HAP-1 (cell line): ENCODE measurements at regions not wholly inside any gene's neighbourhood (a gene's known extent, or its start where the extent isn't known, plus 50 kb on each side); places are given as distances from the start of the nearest gene placed in this dataset.
"Not testable (repeated sequence)": the region's sequence is repeated elsewhere in the genome, so short reads cannot be mapped to it uniquely, and the experiment has no call there.

Experiments used
- DNase-seq, 2 experiments: peaks; one replicate each; pipeline ENCODE4 v3.0.0-alpha.2; 2016 to 2020; ENCODE audit warnings: low spot score in 2 of 2
- H3K27me3 ChIP-seq: fragments of 250-450 bp; sonication (Bioruptor Pico); 2 replicates; pipeline ENCODE4 v1.5.1; 2020; ENCODE audit warnings: low read depth, mild to moderate bottlenecking, moderate library complexity
- H3K36me3 ChIP-seq: fragments of 250-450 bp; sonication (Bioruptor Pico); replicated peaks from 2 replicates; pipeline ENCODE4 v1.5.1; 2020; ENCODE audit warnings: mild to moderate bottlenecking
- H3K4me1 ChIP-seq: fragments of 250-450 bp; sonication (Bioruptor Pico); 2 replicates; pipeline ENCODE4 v1.5.1; 2020; ENCODE audit warnings: mild to moderate bottlenecking
- H3K4me3 ChIP-seq: fragments of 250-450 bp; sonication (Bioruptor Pico); 2 replicates; pipeline ENCODE4 v1.5.1; 2020; ENCODE audit warnings: mild to moderate bottlenecking, moderate library complexity
- H3K9me3 ChIP-seq: fragments of 250-450 bp; sonication (Bioruptor Pico); 2 replicates; pipeline ENCODE4 v1.5.1; 2020; ENCODE audit warnings: mild to moderate bottlenecking, moderate library complexity
- in situ Hi-C: fragments of 300-500 bp; cut with MboI; formaldehyde crosslinking; loops from 3 replicates; pipeline ENCODE4 v1.14.3; 2020; ENCODE audit warnings: low sequenced_read_pairs, inconsistent platforms, mixed read lengths

GRCh38 chr9:115443890-115444289 is 325.9 kb upstream of the TNC start:
- no peak for DNase-seq
- Histone ChIP-seq H3K36me3 (no peaks in the 10 kb centered on the region), H3K4me1 (no peaks in the 10 kb centered on the region), H3K4me3 (no peak overlapping the region), H3K27me3 (no peaks in the 10 kb centered on the region), H3K9me3 (no peaks in the 10 kb centered on the region)
- in situ Hi-C loops, result no loop called here

DNA sequence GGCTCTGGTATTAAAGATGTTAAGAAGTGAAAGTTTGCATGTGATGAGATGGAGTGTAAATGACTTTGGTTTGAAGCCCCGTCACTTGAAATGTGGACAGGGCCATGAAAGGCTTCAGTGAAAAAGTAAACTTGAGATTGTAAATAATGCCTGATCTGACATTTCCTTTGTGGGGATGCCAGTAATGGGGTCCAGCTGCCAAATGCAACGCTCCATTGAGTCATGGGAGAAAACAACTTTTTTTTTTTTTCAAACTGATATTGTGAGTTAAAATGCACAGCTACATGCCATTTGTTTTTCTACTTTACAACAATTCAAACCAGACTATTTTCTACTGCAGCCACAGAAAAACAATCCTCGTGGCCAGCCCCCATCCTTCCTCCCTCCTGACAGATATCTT is 327.0 kb upstream of the TNC start:
- Histone ChIP-seq H3K4me1 (no peaks in the 10 kb centered on the region), H3K36me3 (no peaks in the 10 kb centered on the region)
- in situ Hi-C loops, result no loop called here

GRCh38 chr9:115445655-115446054 is 327.7 kb upstream of the TNC start:
- Histone ChIP-seq H3K4me1 (no peaks in the 10 kb centered on the region), H3K27me3 (no peaks in the 10 kb centered on the region), H3K9me3 (no peaks in the 10 kb centered on the region), H3K36me3 (no peaks in the 10 kb centered on the region), H3K4me3 (no peak overlapping the region)
- in situ Hi-C loops, result no loop called here
- no peak for DNase-seq

More for the DNA sequence above, 327.0 kb upstream of the TNC start:
- Histone ChIP-seq H3K4me3 (no peak overlapping the region), H3K27me3 (no peaks in the 10 kb centered on the region), H3K9me3 (no peaks in the 10 kb centered on the region)
- DNase-seq, result no peak

GRCh38 chr9:115456515-115456914 is 338.6 kb upstream of the TNC start:
- H3K36me3 ChIP-seq, result no peaks in the 10 kb centered on the region
- no peaks in the 10 kb centered on the region for H3K4me1 ChIP-seq
- in situ Hi-C loops, result no loop called here
- no peak for DNase-seq
- no peaks in the 10 kb centered on the region for H3K9me3 ChIP-seq
- no peaks in the 10 kb centered on the region for H3K27me3 ChIP-seq
- no peak overlapping the region for H3K4me3 ChIP-seq

DNA sequence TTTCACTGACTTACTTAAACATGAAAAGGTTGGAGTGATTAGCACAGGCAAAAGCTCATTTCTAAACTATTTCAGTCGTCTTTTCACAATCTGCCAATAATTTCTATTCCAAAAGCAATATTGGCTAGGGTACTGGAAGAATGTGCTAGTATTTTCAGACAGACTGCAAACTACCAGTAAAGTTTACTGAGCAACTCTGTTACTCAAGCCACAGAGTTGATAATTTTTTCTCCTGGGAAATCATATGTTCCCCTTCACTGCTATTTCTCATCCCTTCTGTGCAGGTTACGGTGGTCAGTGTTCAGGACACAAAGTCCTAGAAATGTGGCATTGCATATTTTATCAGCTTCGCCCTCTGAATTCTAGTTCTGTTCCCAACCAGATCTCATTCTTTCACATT is 343.3 kb upstream of the TNC start:
- DNase-seq, result no peak
- H3K4me1 ChIP-seq, result no peaks in the 10 kb centered on the region
- in situ Hi-C loops, result no loop called here
- H3K4me3 ChIP-seq, result no peak overlapping the region
- no peaks in the 10 kb centered on the region for H3K36me3 ChIP-seq
- no peaks in the 10 kb centered on the region for H3K27me3 ChIP-seq
- no peaks in the 10 kb centered on the region for H3K9me3 ChIP-seq

- in situ Hi-C loops, result no loop called here
- H3K4me1 ChIP-seq, result no peaks in the 10 kb centered on the region
- H3K4me3 ChIP-seq, result no peak overlapping the region
- no peaks in the 10 kb centered on the region for H3K36me3 ChIP-seq
- no peaks in the 10 kb centered on the region for H3K9me3 ChIP-seq
- DNase-seq, result no peak
- no peaks in the 10 kb centered on the region for H3K27me3 ChIP-seq
Observed at GRCh38 chr9:115462623-115463022, 344.7 kb upstream of the TNC start.

- Histone ChIP-seq H3K4me1 (no peaks in the 10 kb centered on the region), H3K9me3 (no peaks in the 10 kb centered on the region), H3K27me3 (no peaks in the 10 kb centered on the region), H3K4me3 (no peak overlapping the region), H3K36me3 (no peaks in the 10 kb centered on the region)
- in situ Hi-C loops, result no loop called here
- DNase-seq, result no peak
Observed at GRCh38 chr9:115466756-115467155, 348.8 kb upstream of the TNC start.

GRCh38 chr9:115469841-115470240 is 351.9 kb upstream of the TNC start:
- H3K36me3 ChIP-seq, result no peaks in the 10 kb centered on the region
- in situ Hi-C loops, result no loop called here
- no peak for DNase-seq

DNA sequence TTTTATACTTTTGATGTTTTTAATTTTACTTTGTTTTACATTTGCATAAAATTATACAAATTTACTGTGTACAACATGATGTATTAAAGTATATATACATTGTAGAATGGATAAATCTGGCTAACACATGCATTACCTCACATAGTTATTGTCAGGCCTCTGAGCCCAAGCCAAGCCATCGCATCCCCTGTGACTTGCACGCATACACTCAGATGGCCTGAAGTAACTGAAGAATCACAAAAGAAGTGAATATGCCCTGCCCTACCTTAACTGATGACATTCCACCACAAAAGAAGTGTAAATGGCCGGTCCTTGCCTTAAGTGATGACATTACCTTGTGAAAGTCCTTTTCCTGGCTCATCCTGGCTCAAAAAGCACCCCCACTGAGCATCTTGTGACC is 355.1 kb upstream of the TNC start:
- H3K4me1 ChIP-seq, H3K36me3 ChIP-seq, DNase-seq, in situ Hi-C loops, H3K9me3 ChIP-seq, H3K4me3 ChIP-seq, H3K27me3 ChIP-seq: not testable (repeated sequence)

More at GRCh38 chr9:115469841-115470240, 351.9 kb upstream of the TNC start:
- Histone ChIP-seq H3K9me3 (no peaks in the 10 kb centered on the region), H3K4me1 (no peaks in the 10 kb centered on the region), H3K4me3 (no peak overlapping the region), H3K27me3 (no peaks in the 10 kb centered on the region)

DNA sequence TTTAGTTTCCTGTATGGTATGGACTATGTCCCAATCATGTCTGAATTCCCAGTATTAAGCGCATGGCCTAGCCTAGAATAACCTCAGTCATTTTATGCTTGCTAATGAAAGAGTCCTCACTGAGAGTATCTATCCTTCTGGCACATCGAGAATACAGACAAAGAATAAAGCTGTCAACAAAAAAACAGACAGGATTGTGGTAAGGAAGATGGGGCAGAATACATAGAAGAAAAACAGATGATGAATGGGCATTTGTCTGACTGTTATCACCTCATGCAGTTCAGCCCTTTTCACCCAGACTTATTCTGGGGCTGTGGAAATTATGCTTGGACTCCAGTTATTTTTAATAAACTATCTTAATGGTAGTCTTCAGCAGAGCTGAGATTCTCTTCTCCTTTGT is 363.8 kb upstream of the TNC start:
- Histone ChIP-seq H3K4me3 (no peak overlapping the region), H3K4me1 (no peaks in the 10 kb centered on the region), H3K27me3 (no peaks in the 10 kb centered on the region), H3K36me3 (no peaks in the 10 kb centered on the region), H3K9me3 (no peaks in the 10 kb centered on the region)
- DNase-seq, result no peak
- in situ Hi-C loops, result no loop called here

DNA sequence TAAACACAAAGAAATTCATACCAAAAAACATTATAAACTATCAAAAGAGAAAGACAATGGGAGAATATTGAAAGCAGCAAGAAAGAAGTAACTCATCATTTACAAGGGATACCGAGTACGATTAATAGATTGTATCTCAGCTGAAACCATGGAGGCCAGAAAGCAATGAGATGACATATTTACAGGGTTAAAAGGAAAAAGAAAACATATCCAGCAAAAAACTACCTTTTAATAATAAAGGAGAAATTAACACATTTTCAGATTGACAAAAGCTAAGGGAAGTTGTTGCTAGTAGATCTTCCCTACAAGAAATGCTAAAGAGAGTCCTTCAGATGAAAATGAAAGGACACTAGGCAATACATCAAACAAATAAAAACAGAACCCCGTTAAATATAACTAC is 364.8 kb upstream of the TNC start:
- H3K27me3 ChIP-seq, result no peaks in the 10 kb centered on the region
- no peak for DNase-seq
- H3K4me3 ChIP-seq, result no peak overlapping the region
- in situ Hi-C loops, result no loop called here
- H3K4me1 ChIP-seq, result no peaks in the 10 kb centered on the region
- H3K36me3 ChIP-seq, result no peaks in the 10 kb centered on the region
- no peaks in the 10 kb centered on the region for H3K9me3 ChIP-seq

- DNase-seq, result no peak
Observed at GRCh38 chr9:115492869-115493268, 374.9 kb upstream of the TNC start.

GRCh38 chr9:115494393-115494792 is 376.4 kb upstream of the TNC start:
- H3K4me1 ChIP-seq, result no peaks in the 10 kb centered on the region
- H3K27me3 ChIP-seq, result no peaks in the 10 kb centered on the region
- no peaks in the 10 kb centered on the region for H3K9me3 ChIP-seq
- no peak for DNase-seq
- in situ Hi-C loops, result no loop called here
- H3K4me3 ChIP-seq, result no peak overlapping the region
- H3K36me3 ChIP-seq, result no peaks in the 10 kb centered on the region

More at GRCh38 chr9:115492869-115493268, 374.9 kb upstream of the TNC start:
- in situ Hi-C loops, result no loop called here
- Histone ChIP-seq H3K27me3 (no peaks in the 10 kb centered on the region), H3K4me1 (no peaks in the 10 kb centered on the region), H3K4me3 (no peak overlapping the region), H3K36me3 (no peaks in the 10 kb centered on the region), H3K9me3 (no peaks in the 10 kb centered on the region)

DNA sequence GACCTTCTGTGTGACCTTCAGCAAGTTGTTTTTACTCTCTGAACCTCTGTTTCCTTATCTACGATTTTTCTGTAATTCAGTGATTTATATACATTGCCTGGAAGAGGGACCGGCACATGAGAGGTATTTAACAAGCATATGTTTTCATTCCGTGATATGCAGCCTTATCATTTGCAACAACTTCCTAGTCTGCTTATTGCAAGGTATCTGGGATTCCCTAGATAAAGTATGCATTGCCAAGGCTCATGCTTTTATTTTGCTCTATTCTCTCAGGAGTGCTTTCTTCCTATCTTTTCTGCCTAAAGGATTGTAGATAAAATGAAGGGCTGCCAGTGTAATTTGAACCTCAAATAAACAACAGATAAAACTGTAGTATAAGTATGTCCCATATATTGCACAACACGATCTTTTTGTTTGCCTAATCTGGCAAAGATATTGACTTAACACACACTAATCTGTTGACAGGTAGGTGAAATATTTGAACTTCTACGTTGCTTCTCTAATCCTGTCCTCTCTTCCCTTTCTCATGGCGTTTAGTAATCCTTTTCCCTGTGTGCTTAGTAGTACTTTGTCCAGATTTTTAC is 377.2 kb upstream of the TNC start:
- in situ Hi-C loops, result no loop called here
- DNase-seq, result no peak

GRCh38 chr9:115495836-115496235 is 377.9 kb upstream of the TNC start:
- H3K4me3 ChIP-seq, result no peak overlapping the region
- no peak for DNase-seq
- H3K27me3 ChIP-seq, result no peaks in the 10 kb centered on the region
- H3K9me3 ChIP-seq, result no peaks in the 10 kb centered on the region
- H3K4me1 ChIP-seq, result no peaks in the 10 kb centered on the region
- in situ Hi-C loops, result no loop called here
- H3K36me3 ChIP-seq, result no peaks in the 10 kb centered on the region

More for the DNA sequence above, 377.2 kb upstream of the TNC start:
- no peaks in the 10 kb centered on the region for H3K9me3 ChIP-seq
- no peaks in the 10 kb centered on the region for H3K36me3 ChIP-seq
- H3K4me1 ChIP-seq, result no peaks in the 10 kb centered on the region
- no peaks in the 10 kb centered on the region for H3K27me3 ChIP-seq
- H3K4me3 ChIP-seq, result no peak overlapping the region
